ENCODE measurements at regions not wholly inside any gene's neighbourhood (a gene's known extent, or its start where the extent isn't known, plus 50 kb on each side); places are given as distances from the start of the nearest gene placed in this dataset.

- TF ChIP-seq SUZ12 (IDR thresholded peaks at IDR 0.05; ENCODE audit: low read length), result no peak
- TF ChIP-seq CEBPB (IDR thresholded peaks at IDR 0.05; ENCODE audit: low read depth, low read length), result no peak
- no peak for TF ChIP-seq EGR1 (IDR thresholded peaks at IDR 0.05; ENCODE audit: borderline replicate concordance, low read depth, low read length)
- TF ChIP-seq BRCA1 (IDR thresholded peaks at IDR 0.05; ENCODE audit: low read depth, low read length), result no peak
- no peak for TF ChIP-seq POU5F1 (IDR thresholded peaks at IDR 0.05; ENCODE audit: low read depth, low read length)
These were observed 159.0 kb upstream of the MPHOSPH6 start (continued) for GRCh38 chr16:82328881-82329469.

All from H1 (cell line).